ENCODE measurements at regions not wholly inside any gene's neighbourhood (a gene's known extent, or its start where the extent isn't known, plus 50 kb on each side); places are given as distances from the start of the nearest gene placed in this dataset.
"Not testable (repeated sequence)": the region's sequence is repeated elsewhere in the genome, so short reads cannot be mapped to it uniquely, and the experiment has no call there.

GRCh38 chr21:35274923-35275322 is 225.8 kb upstream of the RUNX1 start:
- no peak for DNase-seq

DNA sequence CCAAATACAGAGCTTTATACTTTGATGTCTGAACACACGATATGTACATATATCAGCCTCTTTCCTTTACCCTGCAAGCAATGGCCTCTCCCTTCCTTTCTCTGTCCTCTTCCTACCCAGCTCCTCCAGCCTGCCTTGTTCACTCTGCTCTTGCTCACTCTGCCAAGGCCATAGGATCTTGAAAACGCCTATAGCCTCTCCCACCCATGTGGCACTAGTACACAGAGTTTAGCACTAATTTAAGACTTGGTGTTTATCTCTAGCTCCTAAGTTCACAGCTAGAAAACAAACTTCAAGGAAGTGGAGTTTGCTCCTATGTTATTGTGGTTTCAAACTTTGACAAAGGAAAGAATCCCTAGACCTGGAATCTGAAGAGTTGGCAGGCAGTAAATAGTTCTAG is 225.0 kb upstream of the RUNX1 start:
- no peak for DNase-seq

DNA sequence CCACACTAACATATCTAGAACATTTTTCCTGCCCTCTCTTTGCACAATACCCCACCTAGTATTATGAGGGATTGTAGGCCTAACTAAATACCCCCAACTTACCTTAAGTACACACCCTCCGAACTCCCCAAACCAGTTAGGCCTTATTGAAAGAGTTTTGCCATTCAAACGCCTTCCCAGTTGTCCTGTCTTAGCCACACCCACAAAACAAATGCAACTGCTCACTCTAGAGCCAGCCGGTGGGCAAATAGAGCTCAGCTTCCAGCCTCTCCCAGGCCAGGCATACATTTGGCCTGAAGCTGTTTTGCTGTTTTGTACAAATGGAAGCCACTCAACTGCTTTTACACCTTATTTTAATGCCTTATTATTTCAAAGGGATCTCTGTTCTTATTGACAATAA is 224.2 kb upstream of the RUNX1 start:
- DNase-seq: no peak

DNA sequence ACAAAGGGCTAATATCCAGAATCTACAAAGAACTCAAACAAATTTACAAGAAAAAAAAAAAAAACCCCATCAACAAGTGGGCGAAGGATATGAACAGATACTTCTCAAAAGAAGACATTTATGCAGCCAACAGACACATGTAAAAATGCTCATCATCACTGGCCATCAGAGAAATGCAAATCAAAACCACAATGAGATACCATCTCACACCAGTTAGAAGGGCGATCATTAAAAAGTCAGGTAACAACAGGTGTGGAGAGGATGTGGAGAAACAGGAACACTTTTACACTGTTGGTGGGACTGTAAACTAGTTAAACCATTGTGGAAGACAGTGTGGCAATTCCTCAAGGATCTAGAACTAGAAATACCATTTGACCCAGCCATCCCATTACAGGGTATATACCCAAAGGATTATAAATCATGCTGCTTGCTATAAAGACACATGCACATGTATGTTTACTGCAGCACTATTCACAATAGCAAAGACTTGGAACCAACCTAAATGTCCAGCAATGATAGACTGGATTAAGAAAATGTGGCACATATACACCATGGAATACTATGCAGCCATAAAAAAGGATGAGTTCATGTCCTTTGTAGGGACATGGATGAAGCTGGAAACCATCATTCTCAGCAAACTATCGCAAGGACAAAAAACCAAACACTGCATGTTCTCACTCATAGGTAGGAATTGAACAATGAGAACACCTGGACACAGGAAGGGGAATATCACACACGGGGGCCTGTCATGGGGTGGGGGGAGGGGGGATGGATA is 222.4 kb upstream of the RUNX1 start:
- DNase-seq: not testable (repeated sequence)

DNA sequence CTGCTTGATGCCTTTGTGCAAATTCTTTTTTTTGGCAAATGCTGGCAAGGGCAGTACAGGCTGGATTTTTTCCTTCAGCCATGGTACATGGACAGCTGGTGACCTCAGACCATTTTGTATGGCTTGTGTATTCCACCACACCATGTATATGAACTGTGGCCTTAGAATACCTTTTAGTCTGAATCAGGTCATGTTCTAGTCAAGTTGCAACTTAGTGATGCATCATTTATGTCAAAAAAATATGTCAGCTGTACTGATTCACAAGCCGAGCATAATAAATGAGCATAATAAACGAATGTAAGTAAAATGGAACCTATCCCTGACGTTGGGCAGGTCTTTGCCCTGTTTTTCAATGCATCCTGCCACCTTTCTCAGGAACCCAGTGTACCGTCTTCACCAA is 219.7 kb upstream of the RUNX1 start:
- DNase-seq: no peak

DNA sequence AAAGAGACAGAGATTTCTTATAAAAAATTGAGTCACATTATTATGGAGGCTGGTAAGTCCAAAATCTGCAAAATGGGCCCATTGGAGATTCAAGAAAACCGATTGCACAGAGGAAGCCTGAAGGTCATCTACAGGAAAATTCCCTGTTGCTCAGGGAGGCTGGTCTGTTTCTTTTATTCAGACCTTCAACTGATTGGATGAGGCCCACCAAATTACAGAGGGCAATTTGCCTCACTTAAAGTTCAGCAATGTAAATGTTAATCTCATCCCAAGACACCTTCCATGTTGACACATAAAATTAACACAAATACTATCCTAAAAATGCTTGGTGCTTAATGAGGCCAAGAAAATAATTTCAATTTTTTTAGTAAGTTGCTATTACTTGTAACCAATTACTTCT is 219.2 kb upstream of the RUNX1 start:
- no peak for DNase-seq

DNA sequence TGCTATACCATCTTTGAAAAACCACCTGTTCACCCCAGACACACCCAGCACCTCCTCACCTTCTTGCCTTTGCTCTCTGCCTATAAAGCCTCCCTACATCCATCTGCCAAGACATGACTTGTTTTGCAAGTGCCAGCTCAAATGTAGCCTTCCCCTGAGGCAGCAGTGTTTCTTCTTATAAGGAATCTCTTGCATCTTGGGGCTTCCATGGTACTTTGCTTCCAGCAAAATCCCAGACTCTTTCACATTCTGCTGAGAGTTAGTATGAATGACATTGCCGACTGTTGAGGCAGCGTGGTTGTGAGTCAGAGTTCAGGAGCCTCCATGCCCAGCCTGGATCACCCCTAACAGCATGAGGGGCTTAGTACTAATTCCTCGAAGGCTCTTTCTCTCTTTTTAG is 217.4 kb upstream of the RUNX1 start:
- no peak for DNase-seq

GRCh38 chr21:35265170-35265877 is 216.2 kb upstream of the RUNX1 start:
- DNase-seq: no peak

- DNase-seq: no peak
Observed at GRCh38 chr21:35259457-35259856, 210.4 kb upstream of the RUNX1 start.

DNA sequence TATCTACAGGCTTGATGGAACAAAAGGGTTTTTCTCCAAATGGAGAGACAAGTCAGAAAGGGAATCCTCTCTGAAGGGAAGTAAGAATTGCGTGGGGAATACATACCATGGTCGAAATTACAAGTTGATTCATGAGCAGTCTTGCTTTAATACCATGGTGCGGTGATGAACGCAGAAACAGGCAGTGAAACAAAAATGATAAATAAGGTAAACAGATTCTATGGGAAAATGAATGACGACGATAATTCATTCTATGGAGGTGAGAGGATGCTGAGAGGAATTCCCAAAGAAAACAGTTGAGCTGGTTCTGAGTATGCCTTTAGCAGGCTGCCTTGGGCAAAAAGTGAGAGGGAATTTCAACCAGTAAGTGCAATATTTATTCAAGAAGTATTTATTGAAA is 209.4 kb upstream of the RUNX1 start:
- DNase-seq: no peak

- DNase-seq: no peak
Observed at GRCh38 chr21:35257413-35257812, 208.3 kb upstream of the RUNX1 start.

- no peak for DNase-seq
Observed at GRCh38 chr21:35256468-35256988, 207.4 kb upstream of the RUNX1 start.

GRCh38 chr21:35254765-35255138 is 205.7 kb upstream of the RUNX1 start:
- DNase-seq: no peak

- DNase-seq: no peak
Observed at GRCh38 chr21:35254006-35254764, 205.1 kb upstream of the RUNX1 start.

DNA sequence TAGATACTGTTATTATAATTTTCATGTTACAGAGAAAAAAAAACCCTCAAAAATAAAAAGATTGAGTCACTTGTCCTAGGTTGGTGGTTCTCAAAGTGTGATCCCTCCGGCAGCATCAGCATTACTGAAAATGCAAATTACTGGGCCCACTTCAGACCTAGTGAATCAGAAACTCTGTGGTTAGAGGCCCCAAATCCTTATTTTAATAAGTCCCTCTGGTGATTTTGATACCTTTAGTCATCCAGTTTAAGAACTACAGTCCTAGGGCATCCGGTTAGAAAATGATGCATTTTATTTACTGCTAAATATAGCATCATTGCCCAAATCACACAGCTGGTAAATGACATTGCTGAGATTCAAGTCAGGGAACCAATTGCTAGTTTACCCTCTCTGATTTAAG is 203.7 kb upstream of the RUNX1 start:
- DNase-seq: no peak

DNA sequence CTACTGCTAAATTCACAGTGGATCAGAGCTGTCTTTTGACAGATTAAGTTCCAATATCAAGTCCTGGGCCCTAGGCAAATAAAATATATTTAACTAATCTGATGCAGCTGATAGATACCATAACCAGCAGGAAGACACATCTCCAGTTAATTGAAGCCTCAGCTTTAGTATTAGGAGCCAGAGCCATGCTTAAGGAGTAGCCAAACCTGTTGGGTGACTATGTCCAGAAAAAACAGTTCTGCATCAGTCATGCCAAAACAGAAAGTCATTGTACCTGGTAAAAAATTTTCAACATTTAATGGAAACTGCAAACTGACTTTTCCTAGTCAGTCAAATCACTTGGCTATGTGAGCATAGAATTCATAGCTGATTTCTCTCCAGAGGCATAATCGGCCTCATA is 200.5 kb upstream of the RUNX1 start:
- DNase-seq: no peak

DNA sequence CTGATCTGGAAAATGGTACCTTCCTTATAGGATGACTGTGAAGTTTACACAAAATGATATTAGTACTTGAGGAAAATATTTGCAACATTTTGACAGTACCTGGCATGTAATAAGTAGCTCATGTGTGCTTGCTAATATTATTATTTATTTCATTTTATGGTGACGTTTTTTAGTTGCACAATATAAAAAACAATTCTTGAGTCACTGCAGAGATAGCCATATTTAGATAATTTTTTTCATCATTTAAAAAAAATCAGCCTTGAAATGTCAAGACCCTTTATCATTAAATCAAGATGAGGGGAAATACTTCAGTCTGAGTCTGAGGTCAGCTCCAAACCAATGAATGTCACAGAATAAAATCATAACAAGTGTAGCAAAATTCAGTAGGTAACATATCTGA is 196.8 kb upstream of the RUNX1 start:
- DNase-seq: no peak

GRCh38 chr21:35244514-35244913 is 195.4 kb upstream of the RUNX1 start:
- no peak for DNase-seq

DNA sequence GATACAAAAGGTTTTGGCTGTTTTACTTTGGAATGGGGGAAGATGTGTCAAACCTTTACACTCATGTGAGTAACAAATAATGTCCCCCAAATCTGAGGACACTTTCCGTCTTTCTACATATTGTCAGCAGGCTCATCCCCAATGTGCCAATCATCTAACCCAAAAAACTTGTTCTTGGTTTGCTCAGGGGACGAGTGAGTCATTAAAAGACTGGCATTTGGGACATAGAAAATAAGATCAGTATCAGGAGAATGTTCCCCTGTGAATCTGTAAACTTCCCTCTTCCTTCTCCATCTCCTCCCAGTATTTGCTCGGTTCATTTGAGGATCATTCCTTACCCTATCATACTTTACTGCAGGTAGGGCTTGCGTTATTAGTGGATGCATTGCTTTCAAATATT is 194.1 kb upstream of the RUNX1 start:
- DNase-seq: no peak

DNA sequence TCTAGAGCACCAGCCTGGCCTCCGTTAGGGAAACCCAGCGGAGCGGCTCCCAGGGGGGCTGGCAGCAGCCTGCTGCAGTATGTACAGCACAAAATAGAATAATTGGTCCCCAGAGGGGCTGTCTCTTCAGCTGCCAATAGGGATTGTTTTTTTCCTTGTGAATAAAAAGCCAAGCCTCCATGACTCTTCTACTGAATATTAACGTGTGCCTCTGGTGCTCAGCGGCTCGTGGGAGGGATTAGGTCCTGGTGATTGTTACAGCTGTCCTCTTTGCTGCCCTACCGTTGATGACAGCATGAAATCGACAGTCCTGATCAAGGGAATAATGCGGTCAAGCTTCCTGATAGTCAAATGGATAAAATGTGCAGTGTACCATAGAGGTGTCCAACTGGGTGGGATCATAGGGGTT is 190.7 kb upstream of the RUNX1 start:
- DNase-seq: no peak

DNA sequence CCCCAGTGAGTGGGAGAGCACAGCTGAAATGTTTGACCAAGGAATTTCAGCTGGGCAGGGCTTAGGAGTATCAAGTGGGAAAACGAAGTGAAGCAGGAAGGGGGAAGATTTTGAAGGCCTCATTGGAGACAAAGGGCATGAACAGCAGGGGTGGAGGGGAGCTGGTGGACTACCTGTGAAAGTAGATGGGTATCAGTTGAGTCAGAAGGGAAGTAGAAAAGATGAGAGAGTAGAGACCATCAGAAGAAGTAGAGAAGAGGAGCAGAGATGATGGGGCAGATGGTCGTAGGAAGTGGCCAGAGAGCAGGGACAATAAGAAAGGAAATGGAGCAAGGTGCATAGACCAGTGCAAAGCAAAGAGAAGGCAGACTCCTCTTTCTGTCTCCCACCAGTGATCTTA is 189.0 kb upstream of the RUNX1 start:
- DNase-seq: no peak

DNA sequence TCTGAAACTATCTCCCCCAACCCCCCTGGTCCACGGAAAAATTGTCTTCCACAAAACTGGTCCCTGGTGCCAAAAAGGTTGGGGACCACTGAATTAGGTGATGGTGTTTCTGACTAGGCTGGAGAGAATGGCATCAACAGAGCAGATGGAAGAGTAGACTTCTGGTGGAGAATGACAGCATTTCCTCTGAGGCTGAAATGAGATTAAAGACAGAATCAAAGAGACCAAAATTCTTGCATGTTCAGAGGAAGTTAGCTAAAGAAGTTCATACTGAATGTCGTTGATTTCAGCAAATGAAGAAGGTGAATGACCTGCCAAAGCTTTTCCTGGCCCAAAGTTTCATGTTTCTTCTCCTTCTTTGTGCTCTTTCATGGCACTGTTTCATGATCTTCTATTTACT is 188.2 kb upstream of the RUNX1 start:
- DNase-seq: no peak

- no peak for DNase-seq
Observed at GRCh38 chr21:35236090-35236489, 187.0 kb upstream of the RUNX1 start.

- DNase-seq: no peak
Observed at GRCh38 chr21:35234725-35235124, 185.6 kb upstream of the RUNX1 start.
